ENCODE measurements at regions not wholly inside any gene's neighbourhood (a gene's known extent, or its start where the extent isn't known, plus 50 kb on each side); places are given as distances from the start of the nearest gene placed in this dataset.

DNA sequence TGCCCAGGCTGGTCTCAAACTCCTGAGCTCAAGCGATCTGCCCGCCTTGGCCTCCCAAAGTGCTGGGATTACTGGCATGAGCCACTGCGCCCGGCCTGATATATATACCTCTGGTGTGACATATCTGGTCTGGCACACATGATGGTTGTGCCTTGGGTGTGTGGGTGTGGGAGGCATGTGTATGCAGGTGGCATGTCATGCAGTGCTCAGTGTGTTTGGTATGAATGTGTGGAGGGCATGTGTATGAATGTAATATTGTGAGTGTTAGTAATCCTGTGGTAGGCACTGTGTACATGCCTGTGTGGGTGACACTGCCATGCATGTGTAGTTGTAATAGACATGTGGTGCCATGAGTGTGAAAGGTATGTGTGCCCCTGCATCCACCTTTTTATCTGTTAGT lies 179.3 kb upstream of the GOT2 start:
- TF ChIP-seq CREB1 (IDR thresholded peaks at IDR 0.05; ENCODE audit: low read depth) (no peak), FOXM1 (IDR thresholded peaks at IDR 0.05; ENCODE audit: borderline replicate concordance, low read depth) (no peak), RAD21 (IDR thresholded peaks at IDR 0.05; ENCODE audit: low read depth) (no peak), CEBPB (IDR thresholded peaks at IDR 0.05) (no peak), YY1 (IDR thresholded peaks at IDR 0.05; ENCODE audit: low read depth) (no peak), EGR1 (IDR thresholded peaks at IDR 0.05) (no peak), TAF1 (IDR thresholded peaks at IDR 0.05; ENCODE audit: low read depth) (no peak), TEAD4 (IDR thresholded peaks at IDR 0.05) (no peak), EP300 (IDR thresholded peaks at IDR 0.05; ENCODE audit: borderline replicate concordance) (no peak), TCF12 (IDR thresholded peaks at IDR 0.05; ENCODE audit: low read depth) (no peak)
- TF ChIP-seq, protein P1, sequence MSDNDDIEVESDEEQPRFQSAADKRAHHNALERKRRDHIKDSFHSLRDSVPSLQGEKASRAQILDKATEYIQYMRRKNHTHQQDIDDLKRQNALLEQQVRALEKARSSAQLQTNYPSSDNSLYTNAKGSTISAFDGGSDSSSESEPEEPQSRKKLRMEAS (IDR thresholded peaks at IDR 0.05): no peak
- TF ChIP-seq, protein P2, sequence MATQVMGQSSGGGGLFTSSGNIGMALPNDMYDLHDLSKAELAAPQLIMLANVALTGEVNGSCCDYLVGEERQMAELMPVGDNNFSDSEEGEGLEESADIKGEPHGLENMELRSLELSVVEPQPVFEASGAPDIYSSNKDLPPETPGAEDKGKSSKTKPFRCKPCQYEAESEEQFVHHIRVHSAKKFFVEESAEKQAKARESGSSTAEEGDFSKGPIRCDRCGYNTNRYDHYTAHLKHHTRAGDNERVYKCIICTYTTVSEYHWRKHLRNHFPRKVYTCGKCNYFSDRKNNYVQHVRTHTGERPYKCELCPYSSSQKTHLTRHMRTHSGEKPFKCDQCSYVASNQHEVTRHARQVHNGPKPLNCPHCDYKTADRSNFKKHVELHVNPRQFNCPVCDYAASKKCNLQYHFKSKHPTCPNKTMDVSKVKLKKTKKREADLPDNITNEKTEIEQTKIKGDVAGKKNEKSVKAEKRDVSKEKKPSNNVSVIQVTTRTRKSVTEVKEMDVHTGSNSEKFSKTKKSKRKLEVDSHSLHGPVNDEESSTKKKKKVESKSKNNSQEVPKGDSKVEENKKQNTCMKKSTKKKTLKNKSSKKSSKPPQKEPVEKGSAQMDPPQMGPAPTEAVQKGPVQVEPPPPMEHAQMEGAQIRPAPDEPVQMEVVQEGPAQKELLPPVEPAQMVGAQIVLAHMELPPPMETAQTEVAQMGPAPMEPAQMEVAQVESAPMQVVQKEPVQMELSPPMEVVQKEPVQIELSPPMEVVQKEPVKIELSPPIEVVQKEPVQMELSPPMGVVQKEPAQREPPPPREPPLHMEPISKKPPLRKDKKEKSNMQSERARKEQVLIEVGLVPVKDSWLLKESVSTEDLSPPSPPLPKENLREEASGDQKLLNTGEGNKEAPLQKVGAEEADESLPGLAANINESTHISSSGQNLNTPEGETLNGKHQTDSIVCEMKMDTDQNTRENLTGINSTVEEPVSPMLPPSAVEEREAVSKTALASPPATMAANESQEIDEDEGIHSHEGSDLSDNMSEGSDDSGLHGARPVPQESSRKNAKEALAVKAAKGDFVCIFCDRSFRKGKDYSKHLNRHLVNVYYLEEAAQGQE (IDR thresholded peaks at IDR 0.05; ENCODE audit: low read depth): no peak
- TF ChIP-seq, protein P3, sequence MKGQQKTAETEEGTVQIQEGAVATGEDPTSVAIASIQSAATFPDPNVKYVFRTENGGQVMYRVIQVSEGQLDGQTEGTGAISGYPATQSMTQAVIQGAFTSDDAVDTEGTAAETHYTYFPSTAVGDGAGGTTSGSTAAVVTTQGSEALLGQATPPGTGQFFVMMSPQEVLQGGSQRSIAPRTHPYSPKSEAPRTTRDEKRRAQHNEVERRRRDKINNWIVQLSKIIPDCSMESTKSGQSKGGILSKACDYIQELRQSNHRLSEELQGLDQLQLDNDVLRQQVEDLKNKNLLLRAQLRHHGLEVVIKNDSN (IDR thresholded peaks at IDR 0.05): no peak
